ENCODE measurements at regions not wholly inside any gene's neighbourhood (a gene's known extent, or its start where the extent isn't known, plus 50 kb on each side); places are given as distances from the start of the nearest gene placed in this dataset.

DNA sequence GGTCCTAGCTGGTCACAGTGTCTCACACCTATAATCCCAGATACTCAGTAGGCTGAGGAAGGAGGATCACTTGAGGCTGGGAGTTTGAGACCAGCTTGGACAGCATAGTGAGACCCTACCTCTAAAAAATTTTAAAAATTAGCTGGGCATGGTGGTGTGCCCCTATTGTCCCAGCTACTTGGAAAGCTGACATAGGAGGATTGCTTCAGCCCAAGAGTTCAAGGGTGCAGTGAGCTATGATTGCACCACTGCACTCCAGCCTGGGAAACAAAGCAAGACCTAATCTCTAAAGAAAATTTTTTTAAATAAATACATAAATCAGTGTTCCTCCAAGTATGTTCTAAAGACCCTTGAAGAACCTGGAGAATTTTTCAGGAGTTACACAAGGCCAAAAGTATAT is 50.6 kb upstream of the GNAO1 start:
- no peak for DNase-seq

- DNase-seq = no peak
Observed at GRCh38 chr16:56137269-56137668, 54.0 kb upstream of the GNAO1 start.

GRCh38 chr16:56136256-56136655 is 55.0 kb upstream of the GNAO1 start:
- DNase-seq = no peak

DNA sequence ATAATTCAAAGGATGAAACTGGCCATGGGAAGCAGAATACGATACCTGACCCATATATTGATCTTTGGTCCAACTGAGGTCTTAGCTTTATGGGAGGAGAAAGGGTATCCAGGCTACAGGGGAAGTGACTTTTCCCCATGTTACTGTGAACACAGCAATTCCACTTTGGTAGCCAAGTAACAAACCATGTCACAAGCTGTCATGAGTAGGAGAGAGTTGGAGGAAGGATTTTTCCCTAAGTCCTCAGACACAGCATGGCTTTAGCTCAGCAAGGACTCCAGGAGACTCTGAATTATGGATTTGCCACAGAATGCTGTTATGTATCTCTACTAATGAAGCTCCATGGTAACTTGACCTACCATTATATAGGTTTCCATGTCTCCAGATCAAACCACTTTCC is 56.5 kb upstream of the GNAO1 start:
- DNase-seq = no peak

- no peak for DNase-seq
Observed at GRCh38 chr16:56125922-56126321, 65.4 kb upstream of the GNAO1 start.

DNA sequence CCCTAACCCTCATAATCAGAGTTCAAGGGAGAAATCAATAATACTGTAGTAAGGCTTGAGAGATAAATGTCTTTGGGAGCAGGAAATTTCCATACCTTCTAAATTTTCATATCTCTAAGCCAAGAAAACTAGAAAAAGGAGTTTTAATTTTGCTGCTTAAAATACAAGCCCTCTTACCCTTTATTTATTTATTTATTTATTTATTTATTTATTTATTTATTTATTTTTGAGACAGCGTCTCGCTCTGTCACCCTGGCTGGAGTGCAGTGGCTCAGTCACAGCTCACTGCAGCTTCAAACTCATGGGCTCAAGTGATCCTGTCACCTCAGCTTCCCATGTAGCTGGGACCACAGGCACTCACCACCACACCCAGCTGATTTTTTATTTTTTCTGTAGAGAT is 69.0 kb upstream of the GNAO1 start:
- no peak for DNase-seq

- no peak for DNase-seq
Observed at GRCh38 chr16:56121156-56121500, 70.2 kb upstream of the GNAO1 start.

DNA sequence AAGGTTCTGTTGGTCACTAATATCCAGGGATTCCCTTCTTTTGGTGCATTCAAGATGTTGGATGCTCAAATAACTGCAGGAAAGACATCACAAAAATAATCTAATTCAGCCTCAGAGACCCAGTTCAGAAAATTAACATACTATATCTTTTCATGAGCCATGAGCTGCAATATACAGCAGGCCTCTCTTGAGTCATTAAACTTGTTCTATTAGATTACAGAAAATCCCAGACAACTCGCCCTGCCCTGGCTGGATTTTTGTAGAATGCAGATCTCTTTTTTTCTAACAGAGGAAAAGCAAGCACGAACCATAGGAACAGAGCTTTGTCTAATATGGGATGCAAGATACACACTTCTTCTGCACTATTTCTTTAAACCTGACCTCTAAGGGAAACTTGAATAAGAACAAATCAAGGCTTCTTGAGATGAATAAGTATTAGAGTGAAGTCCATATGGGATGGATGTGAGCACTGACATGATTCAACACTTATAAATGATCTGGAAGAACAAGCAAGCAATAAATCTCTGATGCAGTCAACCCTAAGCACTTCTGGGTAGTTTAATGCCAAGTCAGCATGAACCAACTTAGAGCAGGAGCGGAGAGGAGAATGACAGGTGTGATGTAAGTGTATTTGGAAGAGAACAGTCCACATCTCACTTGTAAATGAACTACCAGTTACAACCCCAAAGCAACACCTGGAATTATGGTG is 70.7 kb upstream of the GNAO1 start:
- DNase-seq = no peak

DNA sequence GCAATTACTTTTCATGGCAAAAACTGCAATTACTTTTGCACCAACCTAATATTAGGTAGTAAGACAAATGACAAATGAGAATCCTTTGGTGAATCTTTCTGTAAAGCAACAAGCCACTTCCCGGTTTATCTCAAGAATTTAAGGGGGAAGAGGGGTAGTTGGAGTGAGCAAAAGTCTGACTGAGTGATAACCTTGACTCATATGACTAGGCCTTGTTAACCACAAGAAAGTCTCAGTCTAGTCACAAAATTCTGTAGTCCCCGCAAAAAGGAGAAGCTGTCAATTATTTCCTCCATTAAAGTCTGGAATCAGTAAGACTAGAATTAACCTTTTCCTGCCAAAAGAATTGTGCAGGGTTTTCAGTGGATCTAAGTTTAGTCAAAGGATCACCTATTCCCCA is 72.2 kb upstream of the GNAO1 start:
- no peak for DNase-seq

- no peak for DNase-seq
Observed at GRCh38 chr16:56116577-56116964, 74.7 kb upstream of the GNAO1 start.

DNA sequence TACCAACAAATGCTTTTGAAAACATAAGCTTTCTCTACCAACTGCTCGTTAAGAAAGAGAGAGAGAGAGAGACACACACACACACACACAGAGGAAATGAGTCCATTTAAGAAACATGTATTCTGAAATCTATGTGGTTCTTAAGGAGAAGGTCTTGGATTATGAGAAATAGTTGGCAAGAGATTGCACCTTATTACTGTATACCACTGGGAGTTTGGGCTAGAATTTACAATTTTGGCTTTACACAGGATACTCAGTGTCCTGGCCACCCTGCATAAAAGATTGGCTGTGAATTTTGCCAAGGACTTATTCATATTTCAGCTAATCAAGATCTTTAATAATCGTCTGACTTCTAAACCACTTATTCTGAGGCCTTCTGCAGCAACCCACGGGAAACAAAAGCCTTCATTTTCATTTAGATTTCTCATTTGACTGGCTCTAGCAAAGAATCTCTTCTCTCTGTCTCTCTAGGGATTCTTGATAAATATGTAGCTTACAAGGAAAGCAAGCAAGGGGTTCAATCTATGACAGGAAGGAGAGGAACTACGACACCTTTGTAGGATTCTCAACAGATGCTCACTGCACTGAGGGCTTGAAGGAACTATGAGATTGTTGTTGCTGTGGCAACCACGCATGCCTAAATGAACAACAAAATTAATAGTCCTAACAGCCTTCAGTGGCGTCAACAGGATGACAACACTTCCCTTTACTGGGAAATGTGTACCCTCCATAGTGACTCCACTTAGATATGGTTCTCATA is 75.3 kb upstream of the GNAO1 start:
- DNase-seq = no peak

GRCh38 chr16:56113223-56113622 is 78.1 kb upstream of the GNAO1 start:
- no peak for DNase-seq

- DNase-seq = no peak
Observed at GRCh38 chr16:56111100-56111499, 80.2 kb upstream of the GNAO1 start.

GRCh38 chr16:56109994-56110393 is 81.3 kb upstream of the GNAO1 start:
- no peak for DNase-seq

- DNase-seq = no peak
Observed at GRCh38 chr16:56109205-56109604, 82.1 kb upstream of the GNAO1 start.

GRCh38 chr16:56108724-56109123 is 82.6 kb upstream of the GNAO1 start:
- DNase-seq = no peak

- no peak for DNase-seq
Observed at GRCh38 chr16:56108056-56108471, 83.2 kb upstream of the GNAO1 start.

DNA sequence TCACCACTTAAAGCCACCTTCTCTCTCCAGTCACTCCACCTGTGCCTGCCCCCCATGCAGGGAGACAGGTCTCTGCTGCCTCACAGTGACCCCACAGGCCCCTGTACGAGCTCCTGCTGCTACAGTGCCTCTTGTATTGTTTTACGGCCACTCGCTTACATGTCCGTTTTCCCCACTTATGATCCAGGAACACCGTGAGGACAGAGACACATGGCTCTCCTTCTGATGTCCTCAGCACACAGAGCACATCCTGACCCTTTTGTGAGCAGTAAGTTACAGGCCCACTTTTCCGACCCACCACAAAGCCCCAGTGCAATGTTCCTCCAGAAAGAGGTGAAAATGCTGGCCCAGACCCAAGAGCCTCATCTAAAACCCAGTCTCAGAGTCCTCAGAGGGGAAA is 84.8 kb upstream of the GNAO1 start:
- DNase-seq = no peak

GRCh38 chr16:56102906-56103305 is 88.4 kb upstream of the GNAO1 start:
- DNase-seq = no peak

GRCh38 chr16:56102183-56102686 is 89.1 kb upstream of the GNAO1 start:
- DNase-seq = no peak

GRCh38 chr16:56101480-56101879 is 89.8 kb upstream of the GNAO1 start:
- DNase-seq = no peak

DNA sequence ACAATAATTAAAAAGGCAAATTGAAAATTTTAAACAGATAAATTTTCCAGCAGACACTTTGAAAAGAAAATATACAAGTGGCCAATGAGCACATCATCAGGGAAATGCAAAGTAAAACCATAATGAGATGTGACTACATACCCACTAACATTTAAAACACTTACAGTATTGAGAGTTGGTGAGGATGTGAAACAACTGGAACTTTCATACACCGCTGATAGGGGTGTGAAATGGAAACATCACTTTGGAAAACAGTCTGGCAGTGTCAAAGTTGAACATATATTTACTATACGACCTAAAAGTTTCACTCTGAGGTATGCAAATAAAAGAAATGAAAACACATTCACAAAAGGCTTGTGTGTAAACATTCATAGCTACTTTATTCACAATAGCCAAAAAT is 94.0 kb upstream of the GNAO1 start:
- no peak for DNase-seq

- DNase-seq = no peak
Observed at GRCh38 chr16:56094231-56094630, 97.1 kb upstream of the GNAO1 start.

DNA sequence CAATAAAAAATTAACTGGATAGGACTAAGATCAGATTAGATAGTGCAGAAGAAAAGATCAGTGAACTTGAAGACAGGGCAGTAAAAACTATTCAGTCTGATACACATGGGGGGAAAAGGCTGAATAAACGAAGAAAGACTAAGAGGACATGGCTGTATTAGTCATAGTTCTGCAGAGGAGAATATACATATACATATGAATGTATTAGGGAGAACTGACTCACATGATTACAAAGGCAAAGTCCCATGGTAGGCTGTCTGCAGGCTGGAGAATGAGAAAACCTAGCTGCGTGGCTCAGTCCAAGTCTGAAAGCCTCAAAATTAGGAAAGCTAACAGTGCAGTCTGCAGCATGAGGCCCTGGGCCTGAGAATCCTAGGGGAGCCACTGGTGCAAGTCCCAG is 98.2 kb upstream of the GNAO1 start:
- no peak for DNase-seq

DNA sequence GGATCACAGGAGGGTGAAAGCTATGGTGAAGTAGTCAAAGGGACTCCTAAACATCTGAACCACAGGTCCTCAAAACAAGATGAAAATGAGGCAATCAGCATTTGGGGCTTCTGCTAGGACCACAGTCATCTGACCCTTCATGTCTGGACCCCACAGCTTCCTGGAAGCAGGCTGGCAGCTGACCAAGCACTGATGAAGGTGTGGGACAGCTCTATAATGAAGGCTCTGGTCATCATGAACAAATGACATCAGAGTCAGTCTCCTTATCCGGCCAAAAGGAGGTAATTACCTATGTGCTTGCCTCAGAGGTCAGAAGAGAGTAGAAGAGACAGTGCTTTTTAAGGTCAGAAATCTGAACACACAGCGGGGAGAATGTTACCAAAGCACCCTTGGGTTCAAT is 101.2 kb upstream of the GNAO1 start:
- no peak for DNase-seq

Measured in activated naive CD4-positive, alpha-beta T cell treated with anti-CD3 and anti-CD28 coated beads, Interleukin-2, amount 50 U/mL, for 16 hours (primary cell).